NCI-H345 (cell line): ENCODE measurements at regions not wholly inside any gene's neighbourhood (a gene's known extent, or its start where the extent isn't known, plus 50 kb on each side); places are given as distances from the start of the nearest gene placed in this dataset.
A peak's percentile ranks its signal among the peaks of the same experiment; 100 is the strongest.

Source experiments
- DNase-seq: peaks from one replicate; lab custom pipeline; 2025; lab: John Stamatoyannopoulos, UW

GRCh38 chr9:2313512-2313911 lies 298.4 kb downstream of the SMARCA2 start:
- no peak for DNase-seq

GRCh38 chr9:2317591-2317990 lies 302.4 kb downstream of the SMARCA2 start:
- DNase-seq, result no peak

DNA sequence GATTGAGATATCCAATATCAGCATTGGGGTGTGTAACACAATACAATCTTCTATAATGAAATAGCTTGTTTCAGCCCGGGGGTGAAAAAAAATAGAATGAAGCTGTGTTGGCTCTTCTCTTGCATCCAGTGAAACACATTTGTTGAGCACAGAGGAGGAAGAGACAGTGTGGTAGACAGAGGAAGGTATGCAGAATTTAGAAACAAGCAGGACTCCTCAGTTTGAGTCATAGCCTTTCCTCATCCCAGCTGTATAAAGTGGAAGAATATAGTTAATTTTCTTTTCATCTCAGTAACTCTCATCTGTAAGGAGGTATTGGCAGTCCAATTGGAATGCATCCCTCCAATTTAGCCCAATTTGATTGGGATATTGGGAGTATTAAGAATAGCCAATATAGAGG lies 302.2 kb upstream of the VLDLR start:
- no peak for DNase-seq

DNA sequence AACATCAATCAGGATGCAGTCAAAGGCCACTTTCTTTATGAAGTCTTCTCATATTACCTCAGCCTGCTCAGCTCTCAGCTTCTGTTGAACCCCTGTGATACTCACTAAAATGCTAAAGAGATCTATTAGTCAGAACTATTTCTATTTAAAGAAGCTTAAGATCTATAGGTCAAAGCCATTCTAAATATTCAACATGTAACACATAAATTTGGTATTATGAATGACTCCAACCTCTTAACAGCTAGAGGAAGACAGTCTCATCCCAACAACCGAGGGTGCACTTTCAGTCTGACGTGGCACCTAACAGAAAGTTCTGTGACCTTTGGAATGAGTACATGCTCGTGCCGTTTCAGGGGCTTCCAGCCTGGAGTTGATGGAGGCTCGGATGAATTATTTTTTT lies 301.5 kb upstream of the VLDLR start:
- DNase-seq, result no peak

- no peak for DNase-seq
Measured at GRCh38 chr9:2320632-2321031, 301.0 kb upstream of the VLDLR start.

- no peak for DNase-seq
Measured at GRCh38 chr9:2321523-2322148, 300.0 kb upstream of the VLDLR start.

- no peak for DNase-seq
Measured at GRCh38 chr9:2324742-2325141, 296.8 kb upstream of the VLDLR start.

DNA sequence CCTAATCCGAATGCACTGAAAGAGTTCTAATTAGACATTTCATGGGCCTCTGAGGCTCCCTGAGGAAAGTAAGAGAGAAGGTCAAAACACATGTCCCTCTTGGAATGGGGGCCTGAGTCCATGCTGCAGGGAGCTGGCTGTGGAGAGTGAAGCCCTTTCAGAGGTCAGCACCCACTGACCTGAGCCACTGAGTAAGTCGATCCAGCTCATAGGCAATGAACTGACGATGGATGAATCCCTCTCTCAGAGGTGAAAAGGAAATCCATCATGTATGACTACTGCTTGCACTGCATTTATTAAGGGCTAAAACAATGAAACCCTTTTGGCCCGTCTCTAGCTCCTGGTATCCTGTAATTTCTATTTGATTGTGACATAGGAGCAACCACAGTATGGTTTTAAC lies 288.9 kb upstream of the VLDLR start:
- DNase-seq, result no peak

DNA sequence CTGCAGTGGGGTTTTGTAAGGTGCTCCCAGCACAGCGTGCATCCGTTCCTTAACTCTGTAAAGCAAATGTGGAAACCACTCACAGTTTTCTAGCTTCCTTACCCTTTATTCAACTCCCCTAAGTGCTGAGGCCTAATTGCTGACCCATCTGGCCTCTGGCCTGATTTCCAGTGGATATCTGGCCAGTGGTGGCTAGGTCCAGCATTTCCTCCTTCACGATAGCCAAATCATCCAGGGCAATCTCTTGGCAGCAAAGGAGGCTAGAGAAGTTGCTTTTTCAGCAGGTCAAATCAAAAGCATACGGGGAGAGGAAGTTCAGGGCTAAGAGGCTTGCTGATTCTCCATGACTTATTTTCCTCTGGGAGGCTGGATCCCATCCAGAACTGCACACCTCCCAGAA lies 286.3 kb upstream of the VLDLR start:
- DNase-seq, result no peak

GRCh38 chr9:2336055-2336454 lies 285.5 kb upstream of the VLDLR start:
- DNase-seq, result no peak

- peak; percentile 46 for DNase-seq
Measured at GRCh38 chr9:2337131-2337530, 284.5 kb upstream of the VLDLR start.

DNA sequence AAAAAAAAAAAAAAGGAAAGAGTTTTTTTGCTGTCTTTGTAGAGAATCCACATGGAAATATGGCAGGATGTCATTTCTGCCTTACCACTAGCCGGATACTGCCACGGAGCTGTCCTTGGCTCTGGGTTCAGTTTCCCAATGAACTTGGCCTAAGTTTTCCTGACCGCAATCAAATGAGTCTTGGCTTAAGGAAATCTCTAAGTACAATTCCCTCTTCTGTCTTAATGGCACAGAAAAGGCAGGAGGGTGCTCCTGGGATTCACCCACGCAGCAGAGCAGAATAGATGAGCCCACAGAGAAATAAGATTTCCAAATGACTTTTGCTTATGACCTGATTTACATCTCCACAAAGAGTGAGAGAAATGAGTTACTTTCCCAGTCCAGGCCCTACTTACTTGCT lies 284.0 kb upstream of the VLDLR start:
- no peak for DNase-seq

GRCh38 chr9:2338777-2339365 lies 282.7 kb upstream of the VLDLR start:
- DNase-seq, result peak; percentile 42

DNA sequence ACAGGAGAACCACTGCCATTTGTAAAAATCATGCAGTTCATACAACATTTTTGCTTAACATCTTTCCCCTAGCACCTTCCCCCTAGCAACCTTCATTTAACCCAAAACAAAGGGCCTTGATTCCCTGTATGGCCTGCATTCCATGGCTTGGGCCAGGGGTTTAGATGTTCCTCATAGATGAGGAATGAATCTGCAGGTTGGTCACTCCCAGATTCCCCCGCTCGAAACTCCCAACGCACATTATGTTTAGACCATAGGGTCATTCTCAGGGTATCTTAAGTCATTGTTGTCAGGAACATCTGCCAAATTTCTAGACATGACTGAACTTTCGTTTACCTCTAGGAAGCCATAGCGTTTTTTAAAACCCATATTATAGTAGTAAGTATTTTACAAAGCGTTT lies 282.2 kb upstream of the VLDLR start:
- no peak for DNase-seq

GRCh38 chr9:2340046-2340760 lies 281.4 kb upstream of the VLDLR start:
- no peak for DNase-seq

- no peak for DNase-seq
Measured at GRCh38 chr9:2341126-2341525, 280.5 kb upstream of the VLDLR start.

DNA sequence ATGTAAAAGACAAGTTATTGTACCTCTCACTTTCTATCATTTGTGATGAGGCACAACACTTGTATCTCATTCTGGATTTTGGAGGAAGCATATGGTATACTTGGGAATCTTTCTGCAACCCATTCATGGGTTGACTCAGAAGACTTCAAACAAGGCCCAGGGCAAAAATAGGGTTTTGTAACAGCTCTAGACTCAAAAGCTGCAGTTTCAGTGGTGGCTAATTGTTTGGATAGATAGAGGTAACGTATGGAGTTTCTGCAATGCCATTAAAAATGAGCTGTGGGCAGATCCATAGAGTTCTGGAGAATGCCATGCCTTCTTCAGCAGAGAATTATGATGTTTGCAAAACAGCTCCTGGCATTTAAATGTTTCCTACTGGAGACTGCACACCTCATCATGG lies 279.6 kb upstream of the VLDLR start:
- DNase-seq, result no peak

GRCh38 chr9:2343756-2344155 lies 277.8 kb upstream of the VLDLR start:
- no peak for DNase-seq

DNA sequence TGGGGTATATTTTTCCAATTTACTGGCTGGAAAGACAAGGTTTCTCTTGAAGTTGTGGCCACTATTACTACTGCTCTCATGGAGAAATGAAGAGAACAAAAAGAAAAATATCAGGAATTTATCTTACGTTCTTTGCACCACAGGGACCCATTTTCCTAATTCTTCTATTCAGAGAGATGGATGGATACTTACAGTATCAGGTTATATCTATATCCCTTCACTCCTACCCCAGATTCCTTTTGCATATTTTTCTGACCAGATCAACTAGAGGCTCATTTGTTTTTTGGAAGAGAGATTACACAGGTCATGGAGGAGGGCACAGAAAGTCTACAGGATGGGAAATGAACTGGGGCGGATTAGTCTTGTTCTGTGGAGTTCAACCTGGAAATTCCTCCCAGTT lies 277.2 kb upstream of the VLDLR start:
- no peak for DNase-seq

DNA sequence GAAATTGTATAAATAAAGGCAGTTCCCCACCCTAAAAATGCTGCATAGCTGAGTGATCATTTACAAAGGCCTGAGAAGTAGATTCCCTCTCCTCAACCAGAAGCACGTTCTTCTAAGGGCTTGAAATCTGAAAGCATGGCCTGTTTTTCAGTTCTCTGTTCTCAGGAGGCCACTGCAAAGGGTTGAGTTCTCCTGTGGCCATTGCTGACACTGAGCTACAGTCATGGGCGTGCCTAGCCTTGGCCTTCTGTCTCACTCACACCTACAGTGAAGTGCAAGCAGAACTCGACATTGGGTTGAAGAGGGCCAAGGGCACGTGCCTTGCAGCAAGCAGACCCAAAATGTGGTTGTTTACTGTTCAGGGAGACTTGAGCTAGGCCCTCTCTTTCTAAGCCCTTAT lies 276.6 kb upstream of the VLDLR start:
- no peak for DNase-seq

DNA sequence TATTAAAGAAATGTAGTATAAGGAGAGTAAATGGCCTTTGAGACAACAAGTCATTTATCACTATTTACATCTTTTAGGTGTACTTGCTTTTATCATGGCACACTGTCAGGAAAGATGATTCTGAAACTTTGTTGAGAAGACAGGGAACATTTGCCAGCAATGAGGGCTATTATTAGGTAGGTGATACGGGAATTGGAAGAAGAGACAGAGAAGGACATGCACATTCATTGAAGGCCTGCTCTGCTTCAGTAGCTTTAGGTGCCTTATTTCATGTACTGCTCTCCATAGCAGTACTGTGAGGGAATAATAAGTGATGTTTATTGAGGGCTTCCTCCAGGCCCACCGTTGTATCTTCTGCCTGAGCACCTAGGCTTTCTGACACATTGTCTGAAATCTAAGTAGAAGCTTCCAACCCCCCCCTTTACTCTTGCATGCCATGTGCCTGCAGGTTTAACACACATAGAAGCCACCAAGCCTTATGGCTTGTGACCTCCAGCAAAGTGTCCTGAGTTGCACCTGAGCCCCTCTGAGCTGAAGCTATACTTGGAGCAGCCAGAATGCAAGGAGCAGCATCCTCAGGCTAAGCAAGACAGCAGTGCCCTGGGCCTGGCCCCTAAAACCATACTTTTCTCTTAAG lies 275.2 kb upstream of the VLDLR start:
- no peak for DNase-seq

- no peak for DNase-seq
Measured at GRCh38 chr9:2351324-2351723, 270.3 kb upstream of the VLDLR start.

DNA sequence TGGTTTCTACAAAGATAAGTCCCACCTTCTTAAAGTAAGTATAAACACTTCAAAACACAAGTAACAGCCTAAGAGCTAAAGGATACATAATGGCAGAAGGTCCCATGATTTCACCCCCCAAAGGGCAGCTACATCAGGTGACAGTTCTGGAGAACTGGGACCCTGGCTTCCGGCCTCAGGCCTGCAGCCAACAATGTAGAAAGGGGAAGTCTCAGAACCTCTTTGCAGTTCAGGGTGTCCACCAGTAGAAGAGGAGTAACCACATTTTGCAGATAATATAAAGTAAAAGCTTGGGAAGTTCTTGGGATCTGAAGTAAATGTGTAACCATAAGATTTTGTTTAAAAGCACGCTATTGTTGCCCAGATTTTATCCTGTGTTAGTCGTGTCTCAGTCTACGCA lies 267.4 kb upstream of the VLDLR start:
- no peak for DNase-seq
